ENCODE measurements at regions not wholly inside any gene's neighbourhood (a gene's known extent, or its start where the extent isn't known, plus 50 kb on each side); places are given as distances from the start of the nearest gene placed in this dataset.

GRCh38 chr6:24004659-24005058, 121.4 kb upstream of the NRSN1 start:
- Mint-ChIP-seq H3K9me3 (ENCODE audit: unreplicated experiment) (no peaks in the 10 kb centered on the region), H3K4me1 (ENCODE audit: unreplicated experiment) (no peaks in the 10 kb centered on the region), H3K4me3 (ENCODE audit: unreplicated experiment) (no peak overlapping the region), H3K36me3 (ENCODE audit: unreplicated experiment) (no peaks in the 10 kb centered on the region), H3K27ac (ENCODE audit: unreplicated experiment) (no peak overlapping the region), H3K27me3 (ENCODE audit: unreplicated experiment) (no peaks in the 10 kb centered on the region)
- DNase-seq (ENCODE audit: extremely low spot score, unreplicated experiment): no peak
- TF ChIP-seq CTCF (IDR thresholded peaks at IDR 0.05): no peak

- no peaks in the 10 kb centered on the region for H3K36me3 Mint-ChIP-seq (ENCODE audit: unreplicated experiment)
- no peak for TF ChIP-seq CTCF (IDR thresholded peaks at IDR 0.05)
- H3K9me3 Mint-ChIP-seq (ENCODE audit: unreplicated experiment): no peaks in the 10 kb centered on the region
- no peaks in the 10 kb centered on the region for H3K27me3 Mint-ChIP-seq (ENCODE audit: unreplicated experiment)
- no peaks in the 10 kb centered on the region for H3K4me1 Mint-ChIP-seq (ENCODE audit: unreplicated experiment)
- H3K27ac Mint-ChIP-seq (ENCODE audit: unreplicated experiment): no peak overlapping the region
- no peak overlapping the region for H3K4me3 Mint-ChIP-seq (ENCODE audit: unreplicated experiment)
- no peak for DNase-seq (ENCODE audit: extremely low spot score, unreplicated experiment)
Observed at GRCh38 chr6:24006254-24006653, 119.8 kb upstream of the NRSN1 start.

GRCh38 chr6:24009319-24009718, 116.7 kb upstream of the NRSN1 start:
- no peak for DNase-seq (ENCODE audit: extremely low spot score, unreplicated experiment)
- TF ChIP-seq CTCF (IDR thresholded peaks at IDR 0.05): no peak
- no peak overlapping the region for H3K4me3 Mint-ChIP-seq (ENCODE audit: unreplicated experiment)
- no peak overlapping the region for H3K27ac Mint-ChIP-seq (ENCODE audit: unreplicated experiment)
- no peaks in the 10 kb centered on the region for H3K27me3 Mint-ChIP-seq (ENCODE audit: unreplicated experiment)
- peaks cover 9% of the 10 kb centered on the region for H3K9me3 Mint-ChIP-seq (ENCODE audit: unreplicated experiment)
- H3K4me1 Mint-ChIP-seq (ENCODE audit: unreplicated experiment): no peaks in the 10 kb centered on the region
- H3K36me3 Mint-ChIP-seq (ENCODE audit: unreplicated experiment): no peaks in the 10 kb centered on the region

GRCh38 chr6:24010133-24010532, 115.9 kb upstream of the NRSN1 start:
- TF ChIP-seq CTCF (IDR thresholded peaks at IDR 0.05): no peak
- Mint-ChIP-seq H3K27ac (ENCODE audit: unreplicated experiment) (no peak overlapping the region), H3K27me3 (ENCODE audit: unreplicated experiment) (no peaks in the 10 kb centered on the region), H3K4me1 (ENCODE audit: unreplicated experiment) (no peaks in the 10 kb centered on the region), H3K9me3 (ENCODE audit: unreplicated experiment) (peaks cover 9% of the 10 kb centered on the region), H3K36me3 (ENCODE audit: unreplicated experiment) (no peaks in the 10 kb centered on the region), H3K4me3 (ENCODE audit: unreplicated experiment) (no peak overlapping the region)
- no peak for DNase-seq (ENCODE audit: extremely low spot score, unreplicated experiment)

- Mint-ChIP-seq H3K4me3 (ENCODE audit: unreplicated experiment) (no peak overlapping the region), H3K9me3 (ENCODE audit: unreplicated experiment) (peaks cover 9% of the 10 kb centered on the region), H3K27me3 (ENCODE audit: unreplicated experiment) (no peaks in the 10 kb centered on the region), H3K4me1 (ENCODE audit: unreplicated experiment) (no peaks in the 10 kb centered on the region), H3K27ac (ENCODE audit: unreplicated experiment) (no peak overlapping the region), H3K36me3 (ENCODE audit: unreplicated experiment) (no peaks in the 10 kb centered on the region)
- DNase-seq (ENCODE audit: extremely low spot score, unreplicated experiment): no peak
- TF ChIP-seq CTCF (IDR thresholded peaks at IDR 0.05): no peak
Observed at GRCh38 chr6:24016286-24016685, 109.7 kb upstream of the NRSN1 start.

Measured in osteocyte (in vitro differentiated cells).